Hematopoietic multipotent progenitor cell treated with erythropoietin and hydrocortisone succinate and interleukin-3 and kit ligand, for 6 days (in vitro differentiated cells): ENCODE measurements at regions not wholly inside any gene's neighbourhood (a gene's known extent, or its start where the extent isn't known, plus 50 kb on each side); places are given as distances from the start of the nearest gene placed in this dataset.

ENCODE experiments used
- DNase-seq: peaks from one replicate; pipeline ENCODE4 v3.0.0-alpha.2; 2015

- DNase-seq, result no peak
Observed at GRCh38 chrX:21056622-21057021, 317.6 kb upstream of the CNKSR2 start.

GRCh38 chrX:21047034-21047455 is 327.2 kb upstream of the CNKSR2 start:
- DNase-seq, result no peak

DNA sequence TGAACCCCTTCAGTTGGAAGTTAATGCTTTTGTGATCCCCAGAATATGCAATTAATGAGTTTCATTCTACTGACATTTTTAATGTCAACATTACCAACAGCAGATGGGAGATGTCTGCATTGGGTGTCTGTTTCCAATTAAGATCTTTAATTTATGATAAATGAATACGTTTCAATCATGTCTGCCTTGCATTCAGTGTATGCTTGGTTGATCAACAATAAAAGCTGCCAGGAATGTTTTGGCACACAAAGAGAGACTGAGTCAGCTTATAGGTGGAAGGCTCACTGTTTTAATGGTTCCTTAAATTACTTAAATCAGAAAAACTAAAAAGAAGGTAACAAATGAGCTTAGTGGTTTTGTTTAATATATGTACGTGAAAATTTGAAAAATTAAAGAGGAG is 359.9 kb upstream of the CNKSR2 start:
- no peak for DNase-seq

GRCh38 chrX:21004835-21005234 is 369.4 kb upstream of the CNKSR2 start:
- DNase-seq, result no peak

- no peak for DNase-seq
Observed at GRCh38 chrX:20995829-20996228, 378.4 kb upstream of the CNKSR2 start.

GRCh38 chrX:20989361-20989760 is 384.9 kb upstream of the CNKSR2 start:
- DNase-seq, result no peak

- DNase-seq, result no peak
Observed at GRCh38 chrX:20988804-20989203, 385.4 kb upstream of the CNKSR2 start.

- DNase-seq, result no peak
Observed at GRCh38 chrX:20988118-20988517, 386.1 kb upstream of the CNKSR2 start.

DNA sequence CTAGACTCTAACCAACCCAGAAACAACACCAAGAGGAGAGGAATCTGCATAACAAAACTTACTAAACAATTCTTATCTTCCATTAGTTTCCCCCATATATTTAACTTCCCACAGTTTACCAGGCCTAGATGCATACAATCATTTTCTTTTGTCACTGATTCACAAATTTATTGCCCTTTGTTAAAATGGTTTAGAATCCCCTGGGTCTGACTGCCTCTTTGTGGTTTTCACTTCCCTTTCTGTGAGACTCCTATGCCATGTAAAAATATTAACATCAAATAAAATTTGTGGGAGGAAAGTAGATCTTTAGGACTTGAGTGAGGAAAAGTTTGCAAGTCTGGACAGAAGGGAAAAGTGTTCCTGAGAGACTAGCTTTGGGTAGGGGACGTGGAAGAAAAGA is 393.8 kb upstream of the CNKSR2 start:
- no peak for DNase-seq

GRCh38 chrX:20974326-20974725 is 399.9 kb upstream of the CNKSR2 start:
- no peak for DNase-seq

- no peak for DNase-seq
Observed at GRCh38 chrX:20973038-20973437, 401.2 kb upstream of the CNKSR2 start.

DNA sequence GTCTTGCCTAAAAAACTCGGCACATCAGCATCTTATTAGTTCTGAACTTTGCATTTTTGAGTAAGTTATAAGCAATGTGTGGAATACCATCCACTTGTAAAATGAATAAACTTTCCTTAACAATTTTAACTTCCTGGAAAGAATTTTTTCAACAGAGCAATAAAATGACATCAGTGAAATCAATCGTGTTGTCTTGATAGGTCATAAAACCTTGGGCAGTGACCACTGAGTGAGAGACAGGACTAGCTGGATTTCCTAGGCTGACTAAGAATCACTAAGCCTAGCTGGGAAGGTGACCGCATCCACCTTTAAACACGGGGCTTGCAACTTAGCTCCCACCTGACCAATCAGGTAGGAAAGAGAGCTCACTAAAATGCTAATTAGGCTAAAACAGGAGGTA is 403.0 kb upstream of the CNKSR2 start:
- no peak for DNase-seq

DNA sequence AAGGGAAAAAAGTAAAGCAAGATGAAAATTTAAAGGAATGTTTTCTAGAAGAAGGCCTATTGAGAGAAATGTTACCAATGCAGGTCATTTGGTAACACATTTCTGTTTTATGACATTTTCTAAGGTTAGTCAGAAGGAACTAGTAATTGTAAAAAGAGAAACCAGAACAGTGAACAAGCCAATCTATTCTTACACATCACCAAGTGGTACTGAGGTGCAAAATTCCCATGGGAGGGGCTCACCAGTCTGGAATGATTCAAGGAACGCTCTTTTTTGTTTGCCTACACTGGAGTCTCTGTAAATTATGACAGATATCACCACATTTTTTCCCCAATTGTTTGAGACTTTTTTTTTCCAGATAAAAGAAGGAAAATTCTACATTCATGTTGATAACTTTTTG is 404.7 kb upstream of the CNKSR2 start:
- DNase-seq, result no peak

- no peak for DNase-seq
Observed at GRCh38 chrX:20968996-20969395, 405.2 kb upstream of the CNKSR2 start.

- DNase-seq, result no peak
Observed at GRCh38 chrX:20967725-20968124, 406.5 kb upstream of the CNKSR2 start.

- DNase-seq, result no peak
Observed at GRCh38 chrX:20965270-20966044, 408.8 kb upstream of the CNKSR2 start.

DNA sequence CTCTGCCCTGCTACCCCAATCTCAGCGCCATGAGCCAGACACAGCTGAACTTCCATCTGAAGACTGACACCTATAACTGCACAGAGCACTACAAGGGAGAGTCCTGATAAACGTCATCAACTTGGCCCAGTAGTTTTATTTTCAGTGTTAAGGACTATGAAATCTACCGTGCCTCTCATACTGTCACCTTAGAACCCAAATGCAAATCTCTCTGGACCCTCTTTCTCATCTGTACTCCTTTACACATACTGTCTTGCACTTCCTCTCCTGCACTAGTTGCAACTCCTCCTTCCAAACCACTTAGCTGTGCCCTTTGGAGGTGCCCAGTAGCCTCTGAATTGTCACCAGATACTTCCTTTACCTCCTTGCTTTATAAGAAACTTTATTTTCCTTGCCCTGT is 420.2 kb upstream of the CNKSR2 start:
- DNase-seq, result no peak

DNA sequence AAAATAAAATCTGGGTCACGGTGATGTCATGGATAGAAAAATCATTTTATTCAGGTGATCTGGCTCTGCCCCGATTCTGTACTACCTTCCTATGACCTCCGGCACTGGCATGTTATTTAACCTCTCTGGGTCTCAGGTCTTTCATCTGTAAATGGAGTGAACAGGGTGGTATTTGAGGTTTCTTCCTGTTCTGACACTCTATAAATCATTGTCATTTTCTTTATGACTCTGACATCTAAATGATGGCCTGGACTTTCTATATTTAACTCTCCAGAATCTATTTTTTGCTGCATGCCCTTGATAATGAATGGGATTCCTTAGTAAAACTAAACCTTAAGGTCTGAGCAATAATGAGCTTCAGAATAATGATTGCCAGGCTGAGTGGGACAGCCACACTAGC is 422.0 kb upstream of the CNKSR2 start:
- DNase-seq, result no peak

DNA sequence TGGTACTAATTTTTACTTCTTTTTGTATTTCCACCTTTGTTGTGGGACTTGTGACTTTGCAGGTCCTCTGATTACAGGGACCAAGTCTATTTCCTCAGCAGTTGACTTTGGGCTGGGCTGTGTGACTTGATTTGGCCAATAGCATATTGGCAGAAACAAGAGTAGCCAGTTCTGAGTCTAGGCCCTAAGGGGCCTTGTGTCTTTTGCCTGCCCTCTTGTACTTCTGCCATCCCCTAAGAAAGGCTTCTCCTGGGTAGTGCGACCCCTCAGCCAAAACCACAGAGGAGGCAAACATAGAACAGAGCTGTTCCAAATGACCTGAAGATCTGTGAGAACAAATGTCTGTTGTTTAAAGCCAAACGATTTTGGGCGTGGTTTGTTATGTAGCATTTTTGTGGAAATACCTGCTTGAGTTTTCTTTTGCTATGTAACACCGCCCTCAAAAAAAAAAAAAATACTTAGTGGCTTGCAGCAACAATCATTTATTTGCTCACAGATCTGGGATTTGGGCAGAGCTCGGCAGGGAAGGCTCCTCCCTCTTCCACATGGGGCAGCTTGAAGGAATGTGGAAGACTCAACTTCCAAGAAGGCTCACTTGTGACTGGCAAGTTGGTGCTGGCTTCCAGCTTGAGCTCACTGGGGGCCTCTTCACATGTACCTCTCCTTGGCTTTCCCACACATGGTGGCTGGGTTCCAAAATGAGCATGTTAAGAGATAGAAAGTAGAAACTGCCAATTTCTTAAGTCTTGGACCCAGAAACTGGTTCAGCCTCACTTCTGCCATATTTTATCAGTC is 423.0 kb upstream of the CNKSR2 start:
- DNase-seq, result no peak

GRCh38 chrX:20947411-20947912 is 426.8 kb upstream of the CNKSR2 start:
- DNase-seq, result no peak

DNA sequence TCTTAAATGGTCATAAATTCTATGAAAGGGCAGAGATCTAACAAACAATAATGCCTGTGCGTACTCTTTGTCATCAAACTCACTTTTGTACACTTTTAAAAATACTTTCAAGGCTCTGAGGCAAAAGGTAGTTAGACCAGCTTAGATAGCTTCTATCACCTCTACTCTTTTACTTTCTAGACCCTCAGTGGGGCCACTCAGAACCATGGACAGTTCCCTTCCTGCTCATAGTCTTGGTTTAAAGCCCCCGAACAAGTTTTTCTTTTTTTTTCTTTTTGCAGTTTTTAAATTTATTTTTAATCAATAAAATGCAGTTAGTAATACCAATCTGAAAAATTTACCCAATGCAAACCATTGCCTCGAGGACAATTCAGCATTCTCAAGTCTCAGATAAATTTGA is 460.5 kb upstream of the CNKSR2 start:
- peak; percentile 2 for DNase-seq

DNA sequence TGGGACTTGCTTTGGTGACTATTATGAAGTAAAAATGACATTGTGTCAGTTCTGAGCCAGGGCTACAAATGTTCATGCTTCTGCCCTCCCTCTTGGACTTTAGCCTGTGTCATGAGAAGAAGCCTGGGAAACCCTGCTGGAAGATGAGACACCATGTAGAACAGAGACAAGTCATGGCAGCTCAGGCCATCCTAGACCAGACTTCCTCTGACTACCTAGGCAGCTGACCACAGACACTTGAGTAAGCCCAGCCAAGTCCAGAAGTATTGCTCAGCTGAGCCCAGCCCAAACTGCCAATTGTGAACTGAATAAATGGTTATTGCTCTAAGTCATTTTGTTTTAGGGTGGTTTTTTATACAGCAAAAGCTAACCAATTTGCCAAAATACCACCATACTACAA is 467.6 kb upstream of the CNKSR2 start:
- DNase-seq, result no peak

DNA sequence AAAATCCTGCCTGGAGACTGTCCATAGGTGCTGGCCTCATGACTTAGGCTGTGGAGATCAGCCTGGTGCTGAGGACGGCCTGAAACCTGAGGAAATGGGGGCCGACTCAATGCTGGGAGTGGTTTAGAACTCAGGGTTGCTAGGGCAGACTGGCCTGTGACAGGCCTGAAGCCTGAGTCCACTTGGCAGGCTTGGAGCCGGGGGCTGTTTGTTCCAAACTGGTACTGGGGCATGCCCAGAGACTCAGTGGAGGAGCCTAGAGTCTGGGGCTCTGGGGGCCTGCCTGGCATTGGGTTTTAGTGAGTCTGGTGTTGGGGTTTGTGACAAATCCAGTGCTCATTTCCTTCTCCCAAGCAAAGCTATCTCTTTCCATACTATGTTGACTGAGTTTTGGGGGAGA is 489.7 kb upstream of the CNKSR2 start:
- DNase-seq, result no peak

GRCh38 chrX:20863649-20864048 is 510.6 kb upstream of the CNKSR2 start:
- no peak for DNase-seq
